Brain microvascular endothelial cell (primary cell): ENCODE measurements at regions not wholly inside any gene's neighbourhood (a gene's known extent, or its start where the extent isn't known, plus 50 kb on each side); places are given as distances from the start of the nearest gene placed in this dataset.

ENCODE experiments used
- DNase-seq: peaks from one replicate; pipeline ENCODE4 v3.0.0-alpha.2; 2020
- H3K27ac ChIP-seq: fragments of 250-450 bp; sonication (Bioruptor Pico); 2 replicates; pipeline ENCODE4 v1.5.1; 2020; ENCODE audit warnings: mild to moderate bottlenecking, moderate library complexity
- H3K27me3 ChIP-seq: fragments of 250-450 bp; sonication (Bioruptor Pico); replicated peaks from 2 replicates; pipeline ENCODE4 v1.5.1; 2020; ENCODE audit warnings: mild to moderate bottlenecking
- H3K36me3 ChIP-seq: fragments of 250-450 bp; sonication (Bioruptor Pico); replicated peaks from 2 replicates; pipeline ENCODE4 v1.5.1; 2020; ENCODE audit warnings: mild to moderate bottlenecking
- H3K4me3 ChIP-seq: 2 replicates; pipeline ENCODE4 v1.5.1; 2011; ENCODE audit warnings: low read depth, mild to moderate bottlenecking, control low read depth, low read length, moderate library complexity
- CTCF ChIP-seq: IDR thresholded peaks from 2 replicates; pipeline ENCODE4 v1.5.1; 2011; ENCODE audit warnings: low read depth, mild to moderate bottlenecking, moderate library complexity, low read length, control low read depth, inconsistent platforms; ENCODE audit errors: missing control alignments
- in situ Hi-C: cut with HindIII; loops from 2 replicates; pipeline ENCODE4 v1.10.0; 2017; ENCODE audit warnings: low sequenced_read_pairs, low pct_ligation_motif_present

- peaks cover 3% of the 10 kb centered on the region for H3K27me3 ChIP-seq
- no peak for TF ChIP-seq CTCF
- H3K4me3 ChIP-seq, result no peak overlapping the region
- H3K27ac ChIP-seq, result no peak overlapping the region
- DNase-seq, result peak; percentile 4
- no peaks in the 10 kb centered on the region for H3K36me3 ChIP-seq
- in situ Hi-C loops, result no loop called here
These were observed 301.2 kb upstream of the PROK2 start for GRCh38 chr3:72086042-72086742.

DNA sequence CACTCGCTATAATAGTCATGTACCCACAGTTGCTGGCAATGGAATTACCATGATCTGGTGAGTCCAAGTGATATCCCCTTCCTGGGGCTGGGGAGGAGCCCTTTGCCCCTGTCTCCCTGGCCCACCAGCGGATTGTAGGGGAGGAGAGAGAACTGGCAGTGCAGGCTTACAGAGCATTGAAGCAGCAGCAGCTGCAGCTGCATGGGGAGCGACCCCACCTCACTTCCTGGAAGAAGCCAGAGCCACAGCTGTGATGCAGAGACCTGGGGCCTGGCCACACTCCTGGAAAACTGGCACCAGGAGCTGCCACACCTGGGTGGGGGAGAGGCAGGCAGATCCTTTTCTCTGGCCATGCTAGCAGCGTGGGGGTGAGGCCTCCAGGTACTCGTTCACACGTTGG lies 300.1 kb upstream of the PROK2 start:
- in situ Hi-C loops, result no loop called here
- no peak for DNase-seq

DNA sequence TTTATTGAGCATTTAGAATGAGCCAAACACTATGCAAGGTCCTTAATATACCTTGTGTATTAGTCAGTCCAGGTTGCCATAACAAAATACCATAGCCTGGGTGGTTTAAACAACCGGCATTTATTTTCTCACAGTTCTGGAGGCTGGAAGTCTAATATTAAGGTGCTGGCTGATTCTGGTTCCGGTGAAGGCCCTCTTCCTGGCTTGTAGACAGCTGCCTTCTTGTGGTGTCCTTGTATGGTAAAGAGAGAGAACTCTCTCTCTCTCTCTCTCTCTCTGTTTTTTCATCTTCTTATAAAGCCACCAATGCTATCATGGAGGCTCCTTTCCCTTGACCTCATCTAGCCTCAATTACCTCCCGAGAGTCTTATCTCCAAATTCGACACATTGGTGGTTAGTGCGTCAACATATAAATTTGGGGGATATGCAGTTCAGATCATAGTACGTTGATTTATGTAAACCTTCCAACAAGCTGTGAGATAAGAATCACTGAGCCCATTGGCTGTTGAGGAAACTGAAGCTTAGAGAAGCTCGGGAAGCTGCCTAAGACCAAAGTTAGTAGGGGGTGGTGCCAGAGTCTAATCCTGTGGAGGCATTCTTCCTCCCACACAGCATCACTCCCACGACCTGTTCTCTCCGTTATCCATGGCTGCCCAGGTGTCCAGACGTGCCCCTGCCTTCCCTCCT lies 298.0 kb upstream of the PROK2 start:
- H3K4me3 ChIP-seq, result no peak overlapping the region
- H3K36me3 ChIP-seq, result no peaks in the 10 kb centered on the region
- H3K27ac ChIP-seq, result no peak overlapping the region
- H3K27me3 ChIP-seq, result no peaks in the 10 kb centered on the region
- DNase-seq, result no peak
- in situ Hi-C loops, result no loop called here
- no peak for TF ChIP-seq CTCF

More for the DNA sequence above, 300.1 kb upstream of the PROK2 start:
- no peaks in the 10 kb centered on the region for H3K27me3 ChIP-seq
- H3K27ac ChIP-seq, result no peak overlapping the region
- TF ChIP-seq CTCF, result no peak
- no peak overlapping the region for H3K4me3 ChIP-seq
- no peaks in the 10 kb centered on the region for H3K36me3 ChIP-seq

DNA sequence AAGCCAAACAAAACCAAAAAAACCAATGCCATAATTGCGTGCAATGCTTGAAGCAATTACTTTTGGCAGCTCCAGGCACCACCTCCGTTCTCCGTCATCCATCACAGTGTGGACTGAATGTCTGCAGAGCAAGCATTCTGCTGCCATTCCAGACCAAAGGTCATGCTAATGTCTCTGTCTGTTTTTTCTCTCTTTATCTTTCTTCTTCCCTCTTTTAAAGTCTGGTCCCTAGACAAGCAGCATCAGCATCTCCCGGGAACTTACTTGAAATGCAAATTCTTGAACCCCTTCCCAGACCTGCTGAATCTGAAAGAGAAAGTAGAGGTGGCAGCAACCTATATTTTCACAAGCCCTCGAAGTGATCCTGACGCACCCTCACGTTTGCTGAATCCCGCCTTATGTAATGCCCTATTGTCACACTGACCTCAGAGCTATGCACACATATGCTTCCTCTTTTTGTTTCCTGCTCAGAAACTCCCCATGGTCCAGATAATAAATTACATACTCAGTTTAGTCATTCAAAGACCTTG lies 297.3 kb upstream of the PROK2 start:
- in situ Hi-C loops, result no loop called here
- no peaks in the 10 kb centered on the region for H3K36me3 ChIP-seq
- no peak for DNase-seq
- H3K27me3 ChIP-seq, result no peaks in the 10 kb centered on the region
- H3K4me3 ChIP-seq, result no peak overlapping the region
- no peak overlapping the region for H3K27ac ChIP-seq
- no peak for TF ChIP-seq CTCF

DNA sequence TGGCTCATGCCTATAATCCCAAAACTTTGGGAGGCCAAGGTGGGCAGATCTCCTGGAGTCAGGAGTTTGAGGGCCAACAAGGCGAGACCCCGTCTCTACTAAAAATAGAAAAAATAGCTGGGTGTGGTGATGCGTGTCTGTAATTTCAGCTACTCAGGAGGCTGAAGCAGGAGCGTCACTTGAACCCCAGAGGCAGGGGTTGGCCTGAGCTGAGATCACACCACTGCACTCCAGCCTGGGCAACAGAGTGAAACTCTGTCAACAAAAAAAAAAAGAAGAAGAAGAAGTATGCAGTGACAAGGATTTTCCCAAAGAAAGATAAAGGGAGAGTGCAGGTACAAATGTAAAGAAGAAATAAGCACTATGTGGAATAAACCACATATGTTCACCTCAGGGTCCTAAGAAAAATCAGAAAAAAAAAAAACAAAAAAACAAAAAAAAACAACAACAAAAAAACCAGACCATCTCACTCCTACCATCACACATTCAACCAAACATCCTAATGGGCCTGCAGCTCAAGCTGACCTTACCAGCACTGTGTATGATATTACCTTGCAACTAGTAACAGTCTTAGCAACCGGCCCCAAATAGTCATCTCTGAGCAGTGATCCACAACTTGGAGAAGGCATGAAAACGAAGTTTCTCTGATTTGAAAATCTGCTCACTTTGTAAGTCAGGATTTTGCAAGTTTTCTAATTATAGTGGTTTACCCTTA lies 296.7 kb upstream of the PROK2 start:
- in situ Hi-C loops, result no loop called here
- no peaks in the 10 kb centered on the region for H3K36me3 ChIP-seq
- H3K27me3 ChIP-seq, result no peaks in the 10 kb centered on the region
- H3K4me3 ChIP-seq, result no peak overlapping the region
- DNase-seq, result no peak
- no peak for TF ChIP-seq CTCF
- H3K27ac ChIP-seq, result no peak overlapping the region
